NCI-H1092 treated with DMSO at 0.1 percent for 48 hours (cell line): ENCODE measurements at regions not wholly inside any gene's neighbourhood (a gene's known extent, or its start where the extent isn't known, plus 50 kb on each side); places are given as distances from the start of the nearest gene placed in this dataset.

Experiments
- DNase-seq: peaks from one replicate; lab custom pipeline; 2025; lab: John Stamatoyannopoulos, UW

- no peak for DNase-seq
Measured at GRCh38 chr4:123807866-123808265, 411.3 kb downstream of the SPRY1 start.

- DNase-seq: no peak
Measured at GRCh38 chr4:123809864-123810263, 413.3 kb downstream of the SPRY1 start.

- peak; percentile 22 for DNase-seq
Measured at GRCh38 chr4:123812066-123812390, 415.4 kb downstream of the SPRY1 start.

GRCh38 chr4:123813901-123814300 is 417.3 kb downstream of the SPRY1 start:
- no peak for DNase-seq

GRCh38 chr4:123816462-123816861 is 419.9 kb downstream of the SPRY1 start:
- DNase-seq: no peak

- no peak for DNase-seq
Measured at GRCh38 chr4:123817025-123817688, 420.6 kb downstream of the SPRY1 start.

GRCh38 chr4:123819362-123820035 is 422.9 kb downstream of the SPRY1 start:
- no peak for DNase-seq

GRCh38 chr4:123821861-123822260 is 425.3 kb downstream of the SPRY1 start:
- DNase-seq: no peak

GRCh38 chr4:123822353-123822752 is 425.8 kb downstream of the SPRY1 start:
- no peak for DNase-seq

GRCh38 chr4:123823244-123823643 is 426.6 kb downstream of the SPRY1 start:
- no peak for DNase-seq

- no peak for DNase-seq
Measured at GRCh38 chr4:123824524-123824923, 427.9 kb downstream of the SPRY1 start.

GRCh38 chr4:123825596-123826291 is 429.1 kb downstream of the SPRY1 start:
- no peak for DNase-seq

GRCh38 chr4:123826896-123827295 is 430.3 kb downstream of the SPRY1 start:
- no peak for DNase-seq

GRCh38 chr4:123827511-123827910 is 430.9 kb downstream of the SPRY1 start:
- DNase-seq: no peak

- no peak for DNase-seq
Measured at GRCh38 chr4:123830930-123831329, 434.3 kb downstream of the SPRY1 start.

- DNase-seq: no peak
Measured at GRCh38 chr4:123832173-123833026, 435.8 kb downstream of the SPRY1 start.

- DNase-seq: no peak
Measured at GRCh38 chr4:123833171-123833643, 436.6 kb downstream of the SPRY1 start.

GRCh38 chr4:123835831-123836590 is 439.4 kb downstream of the SPRY1 start:
- DNase-seq: no peak

- no peak for DNase-seq
Measured at GRCh38 chr4:123836851-123837595, 440.4 kb downstream of the SPRY1 start.

GRCh38 chr4:123838474-123838873 is 441.9 kb downstream of the SPRY1 start:
- DNase-seq: no peak

GRCh38 chr4:123840197-123840596 is 443.6 kb downstream of the SPRY1 start:
- no peak for DNase-seq
